Gastroesophageal sphincter (tissue), 4 donors: ENCODE measurements at regions not wholly inside any gene's neighbourhood (a gene's known extent, or its start where the extent isn't known, plus 50 kb on each side); places are given as distances from the start of the nearest gene placed in this dataset.

ENCODE experiments used
- ATAC-seq: fragments of 150-250 bp; one replicate; pipeline ENCODE4 v1.9.1; 2016; ENCODE audit warnings: mild to moderate bottlenecking, moderate library complexity
- H3K27ac ChIP-seq, 4 donors: fragments of 200-600 bp; sonication (generic) in 3 of 4; 1 replicate in 3 of 4; 2 replicates in 1 of 4; pipeline ENCODE4 v1.5.1; 2016 to 2019
- H3K27me3 ChIP-seq: fragments of 200-600 bp; sonication (generic); one replicate; pipeline ENCODE4 v1.5.1; 2019
- H3K36me3 ChIP-seq, 2 donors: fragments of 200-600 bp; sonication (generic); one replicate each; pipeline ENCODE4 v1.5.1; 2019; ENCODE audit warnings: control low read depth in 1 of 2
- H3K4me1 ChIP-seq, 3 donors: fragments of 200-600 bp; sonication (generic); 1 replicate in 2 of 3; 2 replicates in 1 of 3; pipeline ENCODE4 v1.5.1; 2016 to 2019; ENCODE audit warnings: control low read depth in 2 of 3
- H3K4me3 ChIP-seq, 2 donors: fragments of 200-600 bp; sonication (generic); one replicate each; pipeline ENCODE4 v1.5.1; 2019; ENCODE audit warnings: mild to moderate bottlenecking in 1 of 2, moderate library complexity in 1 of 2
- H3K9me3 ChIP-seq, 3 donors: fragments of 200-600 bp; sonication (generic); one replicate each; pipeline ENCODE4 v1.5.1; 2017 to 2019; ENCODE audit warnings: control low read depth in 2 of 3
- EP300 ChIP-seq: sonication (generic); formaldehyde crosslinking; IDR thresholded peaks from one replicate; pipeline ENCODE4 v1.6.1; 2017; ENCODE audit warnings: antibody characterized with exemption, mild to moderate bottlenecking
- POLR2A ChIP-seq, 2 donors: fragments of 450-650 bp; IDR thresholded peaks; one replicate each; pipeline ENCODE4 v1.6.1; 2017; ENCODE audit warnings: antibody characterized with exemption in 2 of 2, mild to moderate bottlenecking in 2 of 2, moderate library complexity in 1 of 2
- POLR2AphosphoS5 ChIP-seq: sonication (generic); formaldehyde crosslinking; IDR thresholded peaks from one replicate; pipeline ENCODE4 v1.6.1; 2017; ENCODE audit warnings: antibody characterized with exemption
- WGBS, 2 donors: methylation state at CpG; one replicate each; pipeline ENCODE4 v1.1.5; 2018; ENCODE audit warnings: low coverage in 1 of 2; 5-methylcytosine and 5-hydroxymethylcytosine counted together
- TF ChIP-seq, protein P1 (sequence below), 4 experiments: fragments of 200-600 bp in 2 of 4; fragments of 450-650 bp in 2 of 4; sonication (generic) in 1 of 4; IDR thresholded peaks; one replicate each; pipeline ENCODE4 v1.5.1; 2017 to 2019; ENCODE audit warnings: antibody characterized with exemption in 4 of 4, mild to moderate bottlenecking in 2 of 4, moderate library complexity in 2 of 4

DNA sequence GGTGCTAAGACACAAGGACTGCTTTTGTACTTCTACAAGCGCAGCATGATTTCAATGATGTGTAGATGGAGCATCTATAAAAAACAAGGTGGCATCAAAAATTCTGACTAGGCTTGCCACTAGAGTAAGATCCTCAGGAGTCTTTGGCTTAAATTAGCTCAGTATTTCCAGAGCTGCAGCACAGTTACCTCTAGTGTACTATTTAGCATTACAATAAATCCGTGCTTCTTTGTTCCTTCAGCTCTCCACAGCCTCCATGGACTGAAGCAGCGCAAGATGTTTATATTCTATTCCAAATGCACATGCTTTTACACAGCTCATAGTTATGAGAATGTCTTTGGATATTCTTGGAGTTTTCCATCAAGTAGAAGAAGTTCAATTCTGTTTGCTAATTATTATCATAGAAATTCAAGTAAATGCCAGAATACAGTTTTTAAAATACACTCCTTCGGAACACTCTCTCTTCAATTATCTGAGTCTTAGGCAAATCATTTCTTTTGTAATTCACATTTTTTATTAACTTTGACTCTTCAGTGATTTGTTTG lies 1133.0 kb upstream of the LRRTM1 start:
- TF ChIP-seq, protein P1, sequence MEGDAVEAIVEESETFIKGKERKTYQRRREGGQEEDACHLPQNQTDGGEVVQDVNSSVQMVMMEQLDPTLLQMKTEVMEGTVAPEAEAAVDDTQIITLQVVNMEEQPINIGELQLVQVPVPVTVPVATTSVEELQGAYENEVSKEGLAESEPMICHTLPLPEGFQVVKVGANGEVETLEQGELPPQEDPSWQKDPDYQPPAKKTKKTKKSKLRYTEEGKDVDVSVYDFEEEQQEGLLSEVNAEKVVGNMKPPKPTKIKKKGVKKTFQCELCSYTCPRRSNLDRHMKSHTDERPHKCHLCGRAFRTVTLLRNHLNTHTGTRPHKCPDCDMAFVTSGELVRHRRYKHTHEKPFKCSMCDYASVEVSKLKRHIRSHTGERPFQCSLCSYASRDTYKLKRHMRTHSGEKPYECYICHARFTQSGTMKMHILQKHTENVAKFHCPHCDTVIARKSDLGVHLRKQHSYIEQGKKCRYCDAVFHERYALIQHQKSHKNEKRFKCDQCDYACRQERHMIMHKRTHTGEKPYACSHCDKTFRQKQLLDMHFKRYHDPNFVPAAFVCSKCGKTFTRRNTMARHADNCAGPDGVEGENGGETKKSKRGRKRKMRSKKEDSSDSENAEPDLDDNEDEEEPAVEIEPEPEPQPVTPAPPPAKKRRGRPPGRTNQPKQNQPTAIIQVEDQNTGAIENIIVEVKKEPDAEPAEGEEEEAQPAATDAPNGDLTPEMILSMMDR (IDR thresholded peaks at IDR 0.05): no peak
- TF ChIP-seq POLR2A (IDR thresholded peaks at IDR 0.05): no peak
- no peak for TF ChIP-seq POLR2AphosphoS5
- H3K4me1 ChIP-seq: no peaks in the 10 kb centered on the region
- no peak for ATAC-seq
- no peak overlapping the region for H3K4me3 ChIP-seq
- H3K36me3 ChIP-seq: no peaks in the 10 kb centered on the region
- no peaks in the 10 kb centered on the region for H3K27me3 ChIP-seq
- WGBS, 2 donors: 87 to 97% methylated on average over 4 of the region's 4 CpGs
- H3K9me3 ChIP-seq: no peaks in the 10 kb centered on the region
- no peak overlapping the region for H3K27ac ChIP-seq

DNA sequence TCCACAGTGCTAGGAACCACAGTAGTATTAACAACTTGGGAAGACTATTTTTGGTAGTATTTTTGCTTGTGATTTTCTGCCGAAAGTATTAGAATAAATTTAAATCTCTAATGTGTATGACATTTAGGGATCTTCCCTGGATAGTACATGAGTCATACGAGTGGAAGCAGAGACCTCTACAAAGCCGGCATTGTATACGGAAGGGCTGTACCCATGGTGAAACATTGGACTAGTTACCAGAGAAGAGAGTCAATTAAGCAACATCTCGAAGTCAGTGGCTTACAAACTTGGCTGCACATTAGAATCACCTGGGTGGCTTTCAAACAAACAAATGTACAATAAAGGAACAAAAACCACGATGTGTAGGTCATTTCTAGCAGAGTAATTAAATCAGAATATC lies 1131.7 kb upstream of the LRRTM1 start:
- Histone ChIP-seq H3K27me3 (no peaks in the 10 kb centered on the region), H3K36me3 (no peaks in the 10 kb centered on the region), H3K4me1 (no peaks in the 10 kb centered on the region), H3K9me3 (no peaks in the 10 kb centered on the region), H3K4me3 (no peak overlapping the region), H3K27ac (no peak overlapping the region)
- 29 to 37% methylated on average over 6 of the region's 6 CpGs for WGBS, 2 donors
- ATAC-seq: no peak
- no peak for TF ChIP-seq EP300
- TF ChIP-seq, protein P1 (IDR thresholded peaks at IDR 0.05): no peak
- TF ChIP-seq POLR2AphosphoS5: no peak
- TF ChIP-seq POLR2A (IDR thresholded peaks at IDR 0.05): no peak

DNA sequence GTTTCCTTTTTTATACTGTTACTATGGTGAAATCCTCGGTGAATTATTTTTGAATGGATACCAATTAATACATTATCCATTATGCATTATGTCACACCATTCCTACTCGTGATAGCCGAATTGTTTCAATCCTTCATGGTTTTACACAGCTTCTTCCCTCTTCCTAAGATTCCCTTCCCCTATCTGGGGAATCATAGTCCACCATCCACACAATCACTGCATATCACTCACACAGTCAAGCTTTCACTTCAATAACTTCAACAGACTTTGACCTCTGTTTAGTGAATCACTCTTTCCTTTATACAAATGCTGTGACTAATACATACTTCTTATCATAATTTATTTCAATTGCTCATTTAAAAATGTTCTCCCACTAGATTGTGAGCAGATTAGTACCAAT lies 1108.1 kb upstream of the LRRTM1 start:
- Histone ChIP-seq H3K27me3 (no peaks in the 10 kb centered on the region), H3K9me3 (no peaks in the 10 kb centered on the region), H3K4me1 (no peaks in the 10 kb centered on the region), H3K4me3 (no peak overlapping the region), H3K27ac (no peak overlapping the region), H3K36me3 (no peaks in the 10 kb centered on the region)
- WGBS, 2 donors: 65% methylated on average over 3 of the region's 3 CpGs; no CpG with 5 or more reads in 1 of the 2 donors
- TF ChIP-seq POLR2A (IDR thresholded peaks at IDR 0.05): no peak
- no peak for TF ChIP-seq POLR2AphosphoS5
- ATAC-seq: no peak

DNA sequence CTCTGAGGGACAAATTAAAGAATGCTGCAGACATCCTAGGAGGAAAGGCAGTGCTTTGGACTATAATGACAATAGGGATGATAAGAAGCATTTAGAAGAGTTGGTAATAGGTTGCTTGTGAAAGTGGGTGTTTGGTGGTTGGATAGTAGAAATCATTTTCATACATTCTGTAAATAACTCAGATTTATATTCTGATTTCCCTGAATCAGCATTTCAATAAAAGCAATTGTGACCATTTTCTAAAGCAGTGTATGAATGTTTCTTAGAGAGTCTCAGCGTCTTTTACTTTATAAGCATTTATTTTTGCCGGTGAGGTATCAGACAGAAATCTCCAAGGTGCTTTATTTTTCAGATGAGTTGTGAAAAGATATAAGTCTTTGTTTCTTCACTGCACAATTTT lies 1099.0 kb upstream of the LRRTM1 start:
- H3K27ac ChIP-seq: no peak overlapping the region
- 48 to 83% methylated on average over 2 of the region's 2 CpGs for WGBS, 2 donors

DNA sequence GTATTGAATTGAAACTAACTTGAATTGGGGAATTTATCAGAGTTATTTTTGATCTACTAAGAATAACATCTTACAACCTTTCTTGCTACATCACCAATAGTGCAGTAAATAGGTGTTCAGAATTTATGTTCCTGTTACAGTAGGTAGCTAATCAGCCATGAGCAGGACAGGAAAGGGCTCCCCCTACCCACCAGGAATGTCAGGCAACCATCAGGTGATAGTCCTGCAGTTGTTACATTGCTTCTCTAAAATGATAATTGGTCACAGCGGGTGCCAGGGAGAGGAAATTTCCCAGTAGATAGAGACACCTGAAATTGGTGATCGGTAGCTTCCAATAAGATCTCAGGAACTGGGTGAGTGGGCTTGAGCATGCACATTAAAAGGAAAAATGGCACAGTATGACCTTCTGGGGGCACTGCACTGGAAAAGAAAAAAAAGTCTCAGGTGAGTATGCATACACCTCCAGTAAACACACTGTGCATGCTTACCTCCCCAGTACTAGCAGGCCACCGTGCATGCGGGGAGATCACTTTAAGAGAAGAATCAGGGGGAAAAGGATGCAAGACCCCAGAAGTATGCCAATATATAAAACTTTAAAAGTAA lies 1092.0 kb upstream of the LRRTM1 start:
- 97 to 100% methylated on average over 4 of the region's 4 CpGs for WGBS, 2 donors
- no peaks in the 10 kb centered on the region for H3K9me3 ChIP-seq

More for the DNA sequence above, 1099.0 kb upstream of the LRRTM1 start:
- Histone ChIP-seq H3K36me3 (no peaks in the 10 kb centered on the region), H3K4me1 (no peaks in the 10 kb centered on the region), H3K4me3 (no peak overlapping the region), H3K27me3 (no peaks in the 10 kb centered on the region), H3K9me3 (no peaks in the 10 kb centered on the region)
- ATAC-seq: no peak
- no peak for TF ChIP-seq EP300
- TF ChIP-seq POLR2A (IDR thresholded peaks at IDR 0.05): no peak
- TF ChIP-seq POLR2AphosphoS5: no peak
- TF ChIP-seq, protein P1 (IDR thresholded peaks at IDR 0.05): no peak

More for the DNA sequence above, 1092.0 kb upstream of the LRRTM1 start:
- H3K4me3 ChIP-seq: no peak overlapping the region
- TF ChIP-seq POLR2A (IDR thresholded peaks at IDR 0.05) (no peak), POLR2AphosphoS5 (no peak), EP300 (no peak)
- TF ChIP-seq, protein P1 (IDR thresholded peaks at IDR 0.05): no peak
- H3K36me3 ChIP-seq: no peaks in the 10 kb centered on the region
- H3K4me1 ChIP-seq: no peaks in the 10 kb centered on the region
- H3K27me3 ChIP-seq: no peaks in the 10 kb centered on the region
- no peak overlapping the region for H3K27ac ChIP-seq
- ATAC-seq: no peak
